Endothelial cell of umbilical vein (primary cell): ENCODE measurements at regions not wholly inside any gene's neighbourhood (a gene's known extent, or its start where the extent isn't known, plus 50 kb on each side); places are given as distances from the start of the nearest gene placed in this dataset.

Experiments used
- BruUV-seq: library from RNA; stranded (reverse); fragments of 400-500 nt; replicated peaks from 2 replicates; lab custom pipeline; 2021; lab: Mats Ljungman, UMichigan
- CTCF ChIA-PET: fragments of 300-600, 350-600 bp; sonication (Branson Sonifier 250); formaldehyde crosslinking; loops from one replicate; lab custom pipeline; 2021; ENCODE audit warnings: antibody characterized with exemption, inconsistent platforms; lab: Charles Lee
- POLR2A ChIA-PET: fragments of 300-600, 350-600 bp; sonication (Branson Sonifier 250); formaldehyde crosslinking; loops from one replicate; lab custom pipeline; 2021; ENCODE audit warnings: antibody characterized with exemption, inconsistent platforms; lab: Charles Lee
- DNase-seq: peaks from one replicate; pipeline ENCODE4 v3.0.0-alpha.2; 2011; ENCODE audit warnings: low read depth, low spot score
- FAIRE-seq: peaks from 2 replicates; lab custom pipeline; 2011; peaks lifted over from hg19 to GRCh38; lab: Jason Lieb, UNC
- H2AFZ ChIP-seq: 2 replicates; pipeline ENCODE4 v1.6.0; 2012; ENCODE audit warnings: low read depth, low read length, control low read depth, inconsistent platforms
- H3K27ac ChIP-seq: 2 replicates; pipeline ENCODE4 v1.5.1; 2011; ENCODE audit warnings: low read depth, mild to moderate bottlenecking, control low read depth, low read length, moderate library complexity; ENCODE audit not compliant: insufficient read depth
- H3K27me3 ChIP-seq, 2 experiments: 2 replicates each; pipeline versions ENCODE4 v1.6.0 to v1.6.1; 2011; ENCODE audit warnings: low read length in 2 of 2, mixed read lengths in 1 of 2; ENCODE audit not compliant: control insufficient read depth in 2 of 2, insufficient read depth in 2 of 2
- H3K36me3 ChIP-seq, 2 experiments: 2 replicates in 1 of 2; 3 replicates in 1 of 2; pipeline ENCODE4 v1.5.1; 2011; ENCODE audit warnings: low read length in 2 of 2, mild to moderate bottlenecking in 1 of 2, moderate library complexity in 1 of 2; ENCODE audit not compliant: control insufficient read depth in 2 of 2, insufficient read depth in 2 of 2; ENCODE audit errors: extremely low read depth in 1 of 2
- H3K4me1 ChIP-seq: 3 replicates; pipeline ENCODE4 v1.5.1; 2011; ENCODE audit warnings: mild to moderate bottlenecking, low read length; ENCODE audit not compliant: control insufficient read depth, insufficient read depth; ENCODE audit errors: extremely low read depth
- H3K4me2 ChIP-seq: 2 replicates; pipeline ENCODE4 v1.6.1; 2011; ENCODE audit warnings: low read length, control low read depth, mixed read lengths; ENCODE audit not compliant: insufficient read depth
- H3K4me3 ChIP-seq, 3 experiments: fragments of 200-600 bp in 1 of 3; sonication (generic), shearing (Covaris generic) in 1 of 3; replicated peaks in 1 of 3; 2 replicates each; pipeline ENCODE4 v1.5.1; 2011 to 2016; ENCODE audit warnings: control low read depth in 3 of 3, low read length in 3 of 3, mild to moderate bottlenecking in 2 of 3, inconsistent platforms in 1 of 3, low read depth in 1 of 3, moderate library complexity in 1 of 3; ENCODE audit not compliant: insufficient read depth in 1 of 3
- H3K79me2 ChIP-seq: 2 replicates; pipeline ENCODE4 v1.6.0; 2012; ENCODE audit warnings: low read length, inconsistent platforms; ENCODE audit not compliant: control insufficient read depth, insufficient read depth
- H3K9ac ChIP-seq: replicated peaks from 2 replicates; pipeline ENCODE3; 2011; ENCODE audit warnings: low read length, control low read depth; ENCODE audit not compliant: insufficient read depth; ENCODE audit errors: extremely low read depth
- H3K9me1 ChIP-seq: replicated peaks from 3 replicates; pipeline ENCODE4 v1.6.0; 2011; ENCODE audit warnings: mild to moderate bottlenecking, low read length; ENCODE audit not compliant: control insufficient read depth, insufficient read depth; ENCODE audit errors: extremely low read depth
- H3K9me3 ChIP-seq: replicated peaks from 2 replicates; pipeline ENCODE4 v1.5.1; 2012; ENCODE audit warnings: low read length, inconsistent platforms; ENCODE audit not compliant: control insufficient read depth, insufficient read depth
- H4K20me1 ChIP-seq: replicated peaks from 2 replicates; pipeline ENCODE3; 2011; ENCODE audit warnings: mild to moderate bottlenecking, low read length; ENCODE audit not compliant: control insufficient read depth, insufficient read depth; ENCODE audit errors: extremely low read depth
- CTCF ChIP-seq, 2 donors: IDR thresholded peaks; 1 replicate in 1 of 2; 2 replicates in 1 of 2; pipeline ENCODE4 v1.5.1; 2011; ENCODE audit warnings: low read length in 2 of 2, mild to moderate bottlenecking in 2 of 2, moderate library complexity in 2 of 2, control low read depth in 1 of 2, inconsistent platforms in 1 of 2, low read depth in 1 of 2; ENCODE audit not compliant: insufficient read depth in 1 of 2; ENCODE audit errors: extremely low read depth in 1 of 2
- EZH2 ChIP-seq: IDR thresholded peaks from 2 replicates; pipeline ENCODE4 v1.6.1; 2012; ENCODE audit warnings: borderline replicate concordance, low read depth, mild to moderate bottlenecking, moderate library complexity, low read length, inconsistent platforms; ENCODE audit not compliant: severe bottlenecking
- GATA2 ChIP-seq: IDR thresholded peaks from 2 replicates; pipeline ENCODE4 v1.7.0; 2011; ENCODE audit warnings: low read depth, mild to moderate bottlenecking, moderate library complexity, mixed read lengths, low read length; ENCODE audit not compliant: insufficient read length, insufficient read depth
- MAX ChIP-seq: IDR thresholded peaks from 2 replicates; pipeline ENCODE4 v1.6.1; 2011; ENCODE audit not compliant: insufficient read depth, insufficient read length
- MYC ChIP-seq: IDR thresholded peaks from one replicate; pipeline ENCODE4 v1.6.1; 2011; ENCODE audit warnings: mild to moderate bottlenecking, low read depth, low read length
- POLR2AphosphoS5 ChIP-seq: IDR thresholded peaks from 2 replicates; pipeline ENCODE4 v1.6.1; 2012; ENCODE audit warnings: low read depth, mild to moderate bottlenecking, control low read depth, low read length, moderate library complexity; ENCODE audit not compliant: insufficient read depth
- dilution Hi-C: fragments of 300-500 bp; cut with MboI; formaldehyde crosslinking; loops from one replicate; pipeline ENCODE4 v1.15.0; 2019; ENCODE audit warnings: low sequenced_read_pairs; ENCODE audit not compliant: extremely low pct_ligation_motif_present
- intact Hi-C: fragments of 100-400 bp; cut with micrococcal nuclease; formaldehyde crosslinking; loops from one replicate; pipeline ENCODE4 v1.10.0; 2022

- no peaks in the 10 kb centered on the region for H4K20me1 ChIP-seq
- H3K4me2 ChIP-seq = no peak overlapping the region
- H3K9me1 ChIP-seq = no peaks in the 10 kb centered on the region
- H3K9me3 ChIP-seq = no peaks in the 10 kb centered on the region
- no TSS peak for BruUV-seq
- TF ChIP-seq MYC (no peak), GATA2 (no peak), EZH2 (no peak)
- dilution Hi-C loops (no loop called here), intact Hi-C loops (no loop called here)
- CTCF ChIA-PET = interaction anchor here (1.5 kb wide), 1 partner anchor 24 kb away, joined by 4 read pairs; no protein-coding TSS in a partner anchor
- H3K4me1 ChIP-seq = no peaks in the 10 kb centered on the region
- H2AFZ ChIP-seq = no peak overlapping the region
- no peak overlapping the region for H3K4me3 ChIP-seq
- no peak overlapping the region for H3K27ac ChIP-seq
- H3K79me2 ChIP-seq = no peaks in the 10 kb centered on the region
- peaks cover 11 to 24% of the 10 kb centered on the region in 2 experiments for H3K27me3 ChIP-seq
- no peaks in the 10 kb centered on the region for H3K36me3 ChIP-seq
- POLR2A ChIA-PET = no interaction called here
- no peak for FAIRE-seq
- no peak overlapping the region for H3K9ac ChIP-seq
- DNase-seq = no peak
Measured at GRCh38 chr6:37758647-37759046, 60.9 kb upstream of the ZFAND3 start.

GRCh38 chr6:37758234-37758633 is 60.6 kb upstream of the MDGA1 start:
- Histone ChIP-seq H3K27me3 (peaks cover 11 to 22% of the 10 kb centered on the region in 2 experiments), H3K79me2 (no peaks in the 10 kb centered on the region), H3K4me2 (no peak overlapping the region), H2AFZ (no peak overlapping the region), H3K27ac (no peak overlapping the region), H3K36me3 (no peaks in the 10 kb centered on the region), H3K9ac (no peak overlapping the region), H4K20me1 (no peaks in the 10 kb centered on the region), H3K4me3 (no peak overlapping the region), H3K9me3 (no peaks in the 10 kb centered on the region), H3K4me1 (no peaks in the 10 kb centered on the region), H3K9me1 (no peaks in the 10 kb centered on the region)
- TF ChIP-seq GATA2 (no peak), MAX (no peak), POLR2AphosphoS5 (no peak), EZH2 (no peak), CTCF (IDR thresholded peaks at IDR 0.05; ENCODE audit: extremely low read depth in 1 of 2, insufficient read depth in 1 of 2, low read depth in 1 of 2, low read length in 2 of 2) (no peak)
- dilution Hi-C loops = no loop called here
- POLR2A ChIA-PET = no interaction called here
- intact Hi-C loops = no loop called here
- BruUV-seq = no TSS peak
- FAIRE-seq (no peak), DNase-seq (no peak)
- CTCF ChIA-PET = interaction anchor here (1.5 kb wide), 1 partner anchor 23 kb away, joined by 4 read pairs; no protein-coding TSS in a partner anchor
